ENCODE measurements at regions not wholly inside any gene's neighbourhood (a gene's known extent, or its start where the extent isn't known, plus 50 kb on each side); places are given as distances from the start of the nearest gene placed in this dataset.

- Mint-ChIP-seq H3K4me3 (no peak overlapping the region), H3K36me3 (ENCODE audit: insufficient read depth) (no peaks in the 10 kb centered on the region), H3K27me3 (peaks cover 7 to 47% of the 10 kb centered on the region in 2 donors), H3K4me1 (ENCODE audit: low read depth in 2 of 2) (no peaks in the 10 kb centered on the region), H3K27ac (no peak overlapping the region), H3K9me3 (peaks cover 0 to 7% of the 10 kb centered on the region in 2 donors)
- DNase-seq: peak in 1 of 3 experiments; percentile 3
- ATAC-seq (replicated peaks): no peak
These were observed 70.6 kb downstream of the RSL24D1 start for GRCh38 chr15:55126111-55126510.

GRCh38 chr15:55124616-55125015 lies 72.1 kb downstream of the RSL24D1 start:
- H3K27me3 Mint-ChIP-seq: peaks cover 0 to 39% of the 10 kb centered on the region in 2 donors
- H3K4me3 Mint-ChIP-seq: no peak overlapping the region
- H3K27ac Mint-ChIP-seq: no peak overlapping the region
- DNase-seq (no peak), ATAC-seq (replicated peaks) (no peak)
- H3K4me1 Mint-ChIP-seq (ENCODE audit: low read depth in 2 of 2): no peaks in the 10 kb centered on the region
- H3K36me3 Mint-ChIP-seq (ENCODE audit: insufficient read depth): no peaks in the 10 kb centered on the region
- H3K9me3 Mint-ChIP-seq: no peaks in the 10 kb centered on the region

GRCh38 chr15:55118344-55118870 lies 78.3 kb downstream of the RSL24D1 start:
- H3K9me3 Mint-ChIP-seq: no peaks in the 10 kb centered on the region
- ATAC-seq (replicated peaks): no peak
- peaks cover 11 to 15% of the 10 kb centered on the region in 2 donors for H3K27me3 Mint-ChIP-seq
- no peak for DNase-seq
- H3K27ac Mint-ChIP-seq: no peak overlapping the region
- H3K4me1 Mint-ChIP-seq (ENCODE audit: low read depth in 2 of 2): no peaks in the 10 kb centered on the region
- H3K36me3 Mint-ChIP-seq (ENCODE audit: insufficient read depth): no peaks in the 10 kb centered on the region
- no peak overlapping the region for H3K4me3 Mint-ChIP-seq

GRCh38 chr15:55116636-55117035 lies 80.1 kb downstream of the RSL24D1 start:
- H3K27me3 Mint-ChIP-seq: peaks cover 16 to 21% of the 10 kb centered on the region in 2 donors

GRCh38 chr15:55113736-55114135 lies 83.0 kb downstream of the RSL24D1 start:
- Mint-ChIP-seq H3K27ac (no peak overlapping the region), H3K4me3 (no peak overlapping the region), H3K4me1 (ENCODE audit: low read depth in 2 of 2) (no peaks in the 10 kb centered on the region), H3K36me3 (ENCODE audit: insufficient read depth) (no peaks in the 10 kb centered on the region), H3K27me3 (peaks cover 24 to 34% of the 10 kb centered on the region in 2 donors), H3K9me3 (no peaks in the 10 kb centered on the region)
- no peak for ATAC-seq (replicated peaks)
- DNase-seq: no peak

More at GRCh38 chr15:55116636-55117035, 80.1 kb downstream of the RSL24D1 start:
- DNase-seq: no peak
- H3K9me3 Mint-ChIP-seq: no peaks in the 10 kb centered on the region
- no peaks in the 10 kb centered on the region for H3K36me3 Mint-ChIP-seq (ENCODE audit: insufficient read depth)
- no peak for ATAC-seq (replicated peaks)
- H3K4me3 Mint-ChIP-seq: no peak overlapping the region
- H3K27ac Mint-ChIP-seq: no peak overlapping the region
- no peaks in the 10 kb centered on the region for H3K4me1 Mint-ChIP-seq (ENCODE audit: low read depth in 2 of 2)

- H3K4me1 Mint-ChIP-seq (ENCODE audit: low read depth in 2 of 2): no peaks in the 10 kb centered on the region
- H3K9me3 Mint-ChIP-seq: no peaks in the 10 kb centered on the region
- no peak for DNase-seq
- peaks cover 24 to 43% of the 10 kb centered on the region in 2 donors for H3K27me3 Mint-ChIP-seq
- no peak overlapping the region for H3K27ac Mint-ChIP-seq
- no peak overlapping the region for H3K4me3 Mint-ChIP-seq
- ATAC-seq (replicated peaks): no peak
- H3K36me3 Mint-ChIP-seq (ENCODE audit: insufficient read depth): no peaks in the 10 kb centered on the region
These were observed 84.0 kb downstream of the RSL24D1 start for GRCh38 chr15:55112706-55113105.

GRCh38 chr15:55110446-55110845 lies 86.3 kb downstream of the RSL24D1 start:
- ATAC-seq (replicated peaks) (no peak), DNase-seq (no peak)
- Mint-ChIP-seq H3K9me3 (no peaks in the 10 kb centered on the region), H3K36me3 (ENCODE audit: insufficient read depth) (no peaks in the 10 kb centered on the region), H3K4me1 (ENCODE audit: low read depth in 2 of 2) (no peaks in the 10 kb centered on the region), H3K27ac (no peak overlapping the region), H3K27me3 (peaks cover 22 to 45% of the 10 kb centered on the region in 2 donors), H3K4me3 (no peak overlapping the region)

GRCh38 chr15:55108858-55109518 lies 87.8 kb downstream of the RSL24D1 start:
- Mint-ChIP-seq H3K27ac (no peak overlapping the region), H3K9me3 (no peaks in the 10 kb centered on the region), H3K27me3 (peaks cover 13 to 46% of the 10 kb centered on the region in 2 donors), H3K4me3 (no peak overlapping the region), H3K36me3 (ENCODE audit: insufficient read depth) (no peaks in the 10 kb centered on the region), H3K4me1 (ENCODE audit: low read depth in 2 of 2) (no peaks in the 10 kb centered on the region)
- peak; percentile 12 to 17 (median 13) for DNase-seq
- ATAC-seq (replicated peaks): no peak

- no peak for ATAC-seq (replicated peaks)
- Mint-ChIP-seq H3K27ac (no peak overlapping the region), H3K27me3 (peaks cover 18 to 45% of the 10 kb centered on the region in 2 donors), H3K4me3 (no peak overlapping the region), H3K9me3 (no peaks in the 10 kb centered on the region), H3K36me3 (ENCODE audit: insufficient read depth) (no peaks in the 10 kb centered on the region), H3K4me1 (ENCODE audit: low read depth in 2 of 2) (no peaks in the 10 kb centered on the region)
- no peak for DNase-seq
These were observed 88.3 kb downstream of the RSL24D1 start for GRCh38 chr15:55108448-55108847.

GRCh38 chr15:55106155-55106554 lies 90.6 kb downstream of the RSL24D1 start:
- Mint-ChIP-seq H3K27ac (no peak overlapping the region), H3K36me3 (ENCODE audit: insufficient read depth) (no peaks in the 10 kb centered on the region), H3K9me3 (no peaks in the 10 kb centered on the region), H3K27me3 (peaks cover 16 to 52% of the 10 kb centered on the region in 2 donors), H3K4me1 (ENCODE audit: low read depth in 2 of 2) (no peaks in the 10 kb centered on the region), H3K4me3 (no peak overlapping the region)
- ATAC-seq (replicated peaks): no peak
- no peak for DNase-seq

- Mint-ChIP-seq H3K27me3 (peaks cover 29 to 30% of the 10 kb centered on the region in 2 donors), H3K4me3 (no peak overlapping the region), H3K36me3 (ENCODE audit: insufficient read depth) (no peaks in the 10 kb centered on the region), H3K9me3 (no peaks in the 10 kb centered on the region), H3K4me1 (ENCODE audit: low read depth in 2 of 2) (no peaks in the 10 kb centered on the region), H3K27ac (no peak overlapping the region)
- DNase-seq: no peak
- ATAC-seq (replicated peaks): no peak
These were observed 102.6 kb downstream of the RSL24D1 start for GRCh38 chr15:55094136-55094535.

GRCh38 chr15:55088207-55088606 lies 108.5 kb downstream of the RSL24D1 start:
- Mint-ChIP-seq H3K27ac (no peak overlapping the region), H3K4me1 (ENCODE audit: low read depth in 2 of 2) (peaks cover 0 to 6% of the 10 kb centered on the region in 2 donors), H3K27me3 (peaks cover 46 to 48% of the 10 kb centered on the region in 2 donors)

GRCh38 chr15:55084673-55085072 lies 112.1 kb downstream of the RSL24D1 start:
- DNase-seq: no peak
- no peak overlapping the region for H3K27ac Mint-ChIP-seq
- peaks cover 0 to 6% of the 10 kb centered on the region in 2 donors for H3K4me1 Mint-ChIP-seq (ENCODE audit: low read depth in 2 of 2)
- H3K9me3 Mint-ChIP-seq: no peaks in the 10 kb centered on the region
- ATAC-seq (replicated peaks): no peak
- no peak overlapping the region for H3K4me3 Mint-ChIP-seq
- peaks cover 25 to 30% of the 10 kb centered on the region in 2 donors for H3K27me3 Mint-ChIP-seq
- peaks cover 3% of the 10 kb centered on the region for H3K36me3 Mint-ChIP-seq (ENCODE audit: insufficient read depth)

More at GRCh38 chr15:55088207-55088606, 108.5 kb downstream of the RSL24D1 start:
- DNase-seq (no peak), ATAC-seq (replicated peaks) (no peak)
- Mint-ChIP-seq H3K4me3 (no peak overlapping the region), H3K9me3 (no peaks in the 10 kb centered on the region), H3K36me3 (ENCODE audit: insufficient read depth) (peaks cover 3% of the 10 kb centered on the region)

GRCh38 chr15:55084216-55084615 lies 112.5 kb downstream of the RSL24D1 start:
- Mint-ChIP-seq H3K9me3 (no peaks in the 10 kb centered on the region), H3K27ac (no peak overlapping the region), H3K36me3 (ENCODE audit: insufficient read depth) (peaks cover 3% of the 10 kb centered on the region), H3K4me1 (ENCODE audit: low read depth in 2 of 2) (peaks cover 0 to 6% of the 10 kb centered on the region in 2 donors), H3K4me3 (no peak overlapping the region), H3K27me3 (peaks cover 27 to 30% of the 10 kb centered on the region in 2 donors)
- DNase-seq: no peak
- ATAC-seq (replicated peaks): no peak
